H1 (cell line): ENCODE measurements at regions not wholly inside any gene's neighbourhood (a gene's known extent, or its start where the extent isn't known, plus 50 kb on each side); places are given as distances from the start of the nearest gene placed in this dataset.

Experiments
- CTCF ChIA-PET: fragments of 300-600 bp; sonication (Branson Sonifier 250); formaldehyde crosslinking; loops from one replicate; lab custom pipeline; 2021; ENCODE audit not compliant: partially characterized antibody; lab: Charles Lee
- POLR2A ChIA-PET: fragments of 300-600 bp; sonication (Branson Sonifier 250); formaldehyde crosslinking; loops from one replicate; lab custom pipeline; 2021; ENCODE audit warnings: inconsistent platforms; ENCODE audit not compliant: partially characterized antibody; lab: Charles Lee
- DNase-seq, 2 experiments: peaks; one replicate each; pipeline versions ENCODE4 v3.0.0 to v3.0.0-alpha.2; 2010 to 2022; ENCODE audit warnings: low spot score in 2 of 2, low read depth in 1 of 2, mixed read lengths in 1 of 2
- FAIRE-seq: peaks from 2 replicates; lab custom pipeline; 2011; peaks lifted over from hg19 to GRCh38; lab: Jason Lieb, UNC
- H2AFZ ChIP-seq: 2 replicates; pipeline ENCODE4 v1.8.1; 2012; ENCODE audit warnings: low read length, inconsistent platforms
- H2AK5ac ChIP-seq: 2 replicates; pipeline ENCODE4 v1.6.1; 2013; ENCODE audit warnings: low read depth, low read length
- H2BK120ac ChIP-seq: replicated peaks from 2 replicates; pipeline ENCODE3; 2013; ENCODE audit warnings: low read depth, low read length, inconsistent platforms
- H2BK12ac ChIP-seq: 2 replicates; pipeline ENCODE4 v1.6.1; 2013; ENCODE audit warnings: low read depth, low read length
- H2BK15ac ChIP-seq: 2 replicates; pipeline ENCODE4 v1.6.1; 2013; ENCODE audit warnings: low read length
- H2BK20ac ChIP-seq: 2 replicates; pipeline ENCODE4 v1.6.1; 2013; ENCODE audit warnings: low read length
- H2BK5ac ChIP-seq: 2 replicates; pipeline ENCODE4 v1.6.1; 2013; ENCODE audit warnings: low read depth, low read length
- H3K14ac ChIP-seq: 2 replicates; pipeline ENCODE4 v1.6.1; 2013; ENCODE audit warnings: inconsistent platforms; ENCODE audit not compliant: insufficient read length
- H3K18ac ChIP-seq: 2 replicates; pipeline ENCODE4 v1.6.1; 2013; ENCODE audit warnings: low read length; ENCODE audit errors: extremely low read depth
- H3K23ac ChIP-seq: 2 replicates; pipeline ENCODE4 v1.6.1; 2013; ENCODE audit warnings: inconsistent platforms; ENCODE audit not compliant: insufficient read length
- H3K23me2 ChIP-seq: 2 replicates; pipeline ENCODE4 v1.6.1; 2013; ENCODE audit warnings: low read depth, low read length
- H3K27ac ChIP-seq: 2 replicates; pipeline ENCODE4 v1.6.1; 2011; ENCODE audit warnings: low read depth, low read length, inconsistent platforms
- H3K27me3 ChIP-seq, 4 experiments: replicated peaks in 1 of 4; 1 replicate in 1 of 4; 2 replicates in 3 of 4; pipeline versions ENCODE4 v1.6.1 to v1.8.1; 2011 to 2013; ENCODE audit warnings: low read length in 3 of 4, mild to moderate bottlenecking in 3 of 4, inconsistent platforms in 2 of 4, mixed read lengths in 2 of 4, moderate library complexity in 1 of 4; ENCODE audit not compliant: control insufficient read depth in 3 of 4, insufficient read depth in 3 of 4; ENCODE audit errors: extremely low read depth in 1 of 4
- H3K36me3 ChIP-seq, 4 experiments: 2 replicates each; pipeline versions ENCODE4 v1.6.1 to v1.8.1; 2011 to 2013; ENCODE audit warnings: mild to moderate bottlenecking in 4 of 4, low read length in 3 of 4, moderate library complexity in 2 of 4, control low read depth in 1 of 4, inconsistent platforms in 1 of 4; ENCODE audit not compliant: insufficient read depth in 4 of 4, control insufficient read depth in 2 of 4
- H3K4ac ChIP-seq: replicated peaks from 2 replicates; pipeline ENCODE3; 2013; ENCODE audit warnings: low read length, low read depth, mixed read lengths, inconsistent platforms; ENCODE audit not compliant: insufficient read length
- H3K4me1 ChIP-seq, 4 experiments: replicated peaks in 1 of 4; 1 replicate in 1 of 4; 2 replicates in 3 of 4; pipeline versions ENCODE4 v1.6.1 to v1.8.1; 2011 to 2013; ENCODE audit warnings: low read length in 3 of 4, inconsistent platforms in 2 of 4, mixed read lengths in 1 of 4; ENCODE audit not compliant: insufficient read depth in 4 of 4, control insufficient read depth in 3 of 4
- H3K4me2 ChIP-seq, 2 experiments: 2 replicates each; pipeline versions ENCODE4 v1.6.1 to v1.8.1; 2011 to 2013; ENCODE audit warnings: low read depth in 2 of 2, low read length in 2 of 2, control low read depth in 1 of 2, inconsistent platforms in 1 of 2, mild to moderate bottlenecking in 1 of 2; ENCODE audit not compliant: insufficient read depth in 1 of 2
- H3K4me3 ChIP-seq, 4 experiments: fragments of 200-600, 300-600 bp in 1 of 4; sonication (generic), shearing (Covaris generic), sonication (Bioruptor Twin) in 1 of 4; 2 replicates each; pipeline versions ENCODE4 v1.5.1 to v1.8.1; 2011 to 2016; ENCODE audit warnings: low read length in 4 of 4, low read depth in 3 of 4, control low read depth in 2 of 4, inconsistent platforms in 2 of 4, mild to moderate bottlenecking in 2 of 4, mixed read lengths in 1 of 4, moderate library complexity in 1 of 4; ENCODE audit not compliant: insufficient read depth in 2 of 4; ENCODE audit errors: extremely low read depth in 1 of 4
- H3K56ac ChIP-seq: replicated peaks from 2 replicates; pipeline ENCODE3; 2013; ENCODE audit warnings: low read depth, mild to moderate bottlenecking, mixed read lengths, low read length, inconsistent platforms; ENCODE audit not compliant: insufficient read length
- H3K79me1 ChIP-seq: 2 replicates; pipeline ENCODE4 v1.6.1; 2013; ENCODE audit warnings: low read depth, low read length, control low read depth
- H3K79me2 ChIP-seq, 2 experiments: 2 replicates each; pipeline versions ENCODE4 v1.6.1 to v1.8.1; 2012 to 2013; ENCODE audit warnings: low read length in 2 of 2, mild to moderate bottlenecking in 2 of 2, inconsistent platforms in 1 of 2; ENCODE audit not compliant: insufficient read depth in 2 of 2, control insufficient read depth in 1 of 2
- H3K9ac ChIP-seq, 4 experiments: replicated peaks in 1 of 4; 1 replicate in 1 of 4; 2 replicates in 3 of 4; pipeline versions ENCODE4 v1.6.1 to v1.8.1; 2011 to 2013; ENCODE audit warnings: low read depth in 3 of 4, low read length in 3 of 4, control low read depth in 2 of 4, mild to moderate bottlenecking in 2 of 4, moderate library complexity in 2 of 4, inconsistent platforms in 1 of 4; ENCODE audit errors: extremely low read depth in 1 of 4
- H3K9me3 ChIP-seq, 2 experiments: 2 replicates each; pipeline versions ENCODE4 v1.6.1 to v1.8.1; 2012 to 2013; ENCODE audit warnings: mild to moderate bottlenecking in 2 of 2, moderate library complexity in 2 of 2, control low read depth in 1 of 2, inconsistent platforms in 1 of 2, low read depth in 1 of 2, low read length in 1 of 2, mixed read lengths in 1 of 2; ENCODE audit not compliant: insufficient read depth in 2 of 2
- H4K20me1 ChIP-seq, 2 experiments: replicated peaks in 1 of 2; 2 replicates each; pipeline versions ENCODE3 to v1.8.1; 2011 to 2013; ENCODE audit warnings: inconsistent platforms in 2 of 2, low read length in 2 of 2, mild to moderate bottlenecking in 1 of 2; ENCODE audit not compliant: insufficient read depth in 2 of 2, control insufficient read depth in 1 of 2
- H4K5ac ChIP-seq: 2 replicates; pipeline ENCODE4 v1.6.1; 2013; ENCODE audit warnings: low read length, low read depth, mixed read lengths, inconsistent platforms; ENCODE audit not compliant: insufficient read length
- H4K8ac ChIP-seq: 2 replicates; pipeline ENCODE4 v1.8.0; 2013; ENCODE audit warnings: mild to moderate bottlenecking, moderate library complexity, low read length, inconsistent platforms; ENCODE audit not compliant: insufficient read depth; ENCODE audit errors: extremely low read depth
- H4K91ac ChIP-seq: replicated peaks from 2 replicates; pipeline ENCODE3; 2013; ENCODE audit warnings: low read length, mixed read lengths, inconsistent platforms; ENCODE audit not compliant: insufficient read length
- ASH2L ChIP-seq: fragments of 200-600, 300-600 bp; sonication (generic); IDR thresholded peaks from one replicate; pipeline ENCODE4 v1.7.1; 2017; ENCODE audit warnings: low read length
- ATF2 ChIP-seq: IDR thresholded peaks from 2 replicates; pipeline ENCODE4 v1.6.1; 2012; ENCODE audit warnings: low read length, inconsistent platforms
- KDM5A ChIP-seq: fragments of 200-600 bp; IDR thresholded peaks from 2 replicates; pipeline ENCODE4 v1.7.1; 2012; ENCODE audit warnings: mild to moderate bottlenecking, low read length, inconsistent platforms, mixed read lengths
- RFX5 ChIP-seq: IDR thresholded peaks from 2 replicates; pipeline ENCODE4 v1.6.1; 2011; ENCODE audit warnings: low read depth, low read length, improper control_type of control experiment, borderline replicate concordance
- SIRT6 ChIP-seq: IDR thresholded peaks from one replicate; pipeline ENCODE4 v1.7.1; 2012; ENCODE audit warnings: low read length, inconsistent platforms
- SP4 ChIP-seq: IDR thresholded peaks from 2 replicates; pipeline ENCODE4 v1.6.1; 2012; ENCODE audit warnings: low read length, inconsistent platforms
- YY1 ChIP-seq: IDR thresholded peaks from 2 replicates; pipeline ENCODE4 v1.6.1; 2011; ENCODE audit warnings: low read depth, mild to moderate bottlenecking, low read length
- WGBS, 2 experiments: shearing (Covaris generic) in 1 of 2; methylation state at CpG; one replicate each; pipeline versions ENCODE4 v1.1.6 to v1.1.7; 2013 to 2015; ENCODE audit warnings: low lambda C conversion rate in 2 of 2, mixed read lengths in 2 of 2, inconsistent platforms in 1 of 2, low coverage in 1 of 2, missing lambda C conversion rate in 1 of 2; ENCODE audit not compliant: insufficient replicate concordance in 2 of 2, insufficient coverage in 1 of 2, insufficient read length in 1 of 2; ENCODE audit errors: extremely low coverage in 1 of 2, missing lambda C conversion rate in 1 of 2; 5-methylcytosine and 5-hydroxymethylcytosine counted together

DNA sequence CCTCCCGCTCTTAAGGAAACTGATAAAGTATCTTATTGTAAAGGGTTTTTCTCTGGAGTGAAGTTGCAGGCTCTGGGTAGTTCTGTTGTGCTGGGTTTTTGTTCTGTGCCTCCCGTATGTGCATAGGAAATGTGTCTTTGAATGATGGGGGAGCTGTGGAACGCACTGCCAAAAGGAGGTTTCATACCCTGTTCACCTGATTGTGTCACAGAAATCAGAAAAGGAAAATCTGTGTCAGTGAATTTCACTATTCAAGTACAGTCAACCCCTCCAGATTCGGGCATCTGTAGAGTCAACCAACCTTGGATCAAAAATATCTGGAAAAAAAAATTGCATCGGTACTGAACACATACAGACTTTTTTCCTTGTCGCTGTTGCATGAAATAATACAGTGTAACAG is 127.8 kb downstream of the MRPL57 start:
- Histone ChIP-seq H3K14ac (no peak overlapping the region), H2BK5ac (no peak overlapping the region), H2BK15ac (no peak overlapping the region), H4K5ac (no peak overlapping the region), H3K79me1 (no peaks in the 10 kb centered on the region; the same call in 1 of the 2 replicates), H4K8ac (no peak overlapping the region), H3K9me3 (no peaks in the 10 kb centered on the region), H3K23me2 (no peaks in the 10 kb centered on the region), H2AK5ac (no peak overlapping the region), H4K20me1 (peaks cover 0 to 1% of the 10 kb centered on the region in 2 experiments), H3K9ac (no peak overlapping the region), H3K27ac (no peak overlapping the region), H3K36me3 (peaks cover 0 to 3% (median 0%) of the 10 kb centered on the region in 4 experiments; a peak in 2 of 8 replicates), H3K79me2 (peaks cover 0 to 12% of the 10 kb centered on the region in 2 experiments; a peak in 2 of 4 replicates), H3K4ac (no peak overlapping the region), H3K4me3 (no peak overlapping the region), H4K91ac (no peak overlapping the region), H3K18ac (no peak overlapping the region), H3K23ac (no peak overlapping the region), H2BK20ac (no peak overlapping the region), H3K4me2 (no peak overlapping the region), H3K27me3 (no peaks in the 10 kb centered on the region), H2BK12ac (no peak overlapping the region), H2BK120ac (no peak overlapping the region), H3K4me1 (peaks cover 2 to 5% (median 4%) of the 10 kb centered on the region in 4 experiments; a peak in 5 of 7 replicates), H3K56ac (no peak overlapping the region), H2AFZ (no peak overlapping the region)
- ChIA-PET CTCF (interaction anchor here (0.6 to 0.8 kb wide), 2 partner anchors 22 to 703 kb away, joined by 3 read pairs; no protein-coding TSS in a partner anchor), POLR2A (no interaction called here)
- WGBS, 2 experiments, result 89% methylated on average over 6 of the region's 6 CpGs; no CpG with 5 or more reads in 1 of the 2 experiments
- FAIRE-seq, result no peak
- no peak for DNase-seq
- no peak for TF ChIP-seq SIRT6
- TF ChIP-seq ATF2, result no peak
- TF ChIP-seq ASH2L, result no peak
- TF ChIP-seq SP4, result no peak
- TF ChIP-seq KDM5A, result no peak
- no peak for TF ChIP-seq YY1
- TF ChIP-seq RFX5, result no peak
